ENCODE measurements at regions not wholly inside any gene's neighbourhood (a gene's known extent, or its start where the extent isn't known, plus 50 kb on each side); places are given as distances from the start of the nearest gene placed in this dataset.

GRCh38 chr12:63480186-63480585, 188.1 kb downstream of the DPY19L2 start:
- Histone ChIP-seq H3K27me3 (replicated peaks; ENCODE audit: insufficient read depth) (no peaks in the 10 kb centered on the region), H3K9me3 (no peaks in the 10 kb centered on the region), H3K4me1 (replicated peaks) (no peaks in the 10 kb centered on the region), H3K4me3 (no peak overlapping the region), H3K27ac (no peak overlapping the region), H3K36me3 (no peaks in the 10 kb centered on the region)
- DNase-seq (ENCODE audit: low spot score): no peak
- intact Hi-C loops (cut with DNase I): no loop called here
- TF ChIP-seq POLR2A (IDR thresholded peaks at IDR 0.05) (no peak), CTCF (IDR thresholded peaks at IDR 0.05) (no peak), POLR2AphosphoS5 (IDR thresholded peaks at IDR 0.05) (no peak)
- WGBS: 47% methylated on average over 2 of the region's 2 CpGs

DNA sequence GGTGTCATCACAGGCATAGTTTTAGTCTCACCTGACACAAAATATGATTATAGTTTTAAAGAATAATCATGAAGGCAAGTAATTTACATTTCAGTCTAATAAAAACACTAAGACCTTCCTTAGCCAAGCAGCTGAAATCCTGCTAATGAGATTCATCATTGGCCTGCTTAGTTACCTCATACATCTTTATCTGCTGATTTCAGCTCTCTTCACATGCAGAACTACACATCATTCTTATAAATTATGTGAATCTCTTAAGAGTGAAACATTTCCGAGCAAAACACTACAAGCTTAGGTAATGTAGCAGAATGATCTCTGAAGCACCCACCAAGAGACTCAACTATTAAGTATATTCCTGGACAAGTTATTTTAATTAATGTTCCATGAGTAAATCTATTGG, 198.1 kb downstream of the DPY19L2 start:
- TF ChIP-seq POLR2A (IDR thresholded peaks at IDR 0.05): no peak
- no peak for TF ChIP-seq CTCF (IDR thresholded peaks at IDR 0.05)
- TF ChIP-seq POLR2AphosphoS5 (IDR thresholded peaks at IDR 0.05): no peak
- H3K36me3 ChIP-seq: no peaks in the 10 kb centered on the region
- no peak overlapping the region for H3K27ac ChIP-seq
- intact Hi-C loops (cut with DNase I): no loop called here
- 97% methylated on average over 1 of the region's 1 CpG for WGBS
- DNase-seq (ENCODE audit: low spot score): no peak
- no peaks in the 10 kb centered on the region for H3K4me1 ChIP-seq (replicated peaks)
- H3K27me3 ChIP-seq (replicated peaks; ENCODE audit: insufficient read depth): no peaks in the 10 kb centered on the region
- no peaks in the 10 kb centered on the region for H3K9me3 ChIP-seq
- no peak overlapping the region for H3K4me3 ChIP-seq

DNA sequence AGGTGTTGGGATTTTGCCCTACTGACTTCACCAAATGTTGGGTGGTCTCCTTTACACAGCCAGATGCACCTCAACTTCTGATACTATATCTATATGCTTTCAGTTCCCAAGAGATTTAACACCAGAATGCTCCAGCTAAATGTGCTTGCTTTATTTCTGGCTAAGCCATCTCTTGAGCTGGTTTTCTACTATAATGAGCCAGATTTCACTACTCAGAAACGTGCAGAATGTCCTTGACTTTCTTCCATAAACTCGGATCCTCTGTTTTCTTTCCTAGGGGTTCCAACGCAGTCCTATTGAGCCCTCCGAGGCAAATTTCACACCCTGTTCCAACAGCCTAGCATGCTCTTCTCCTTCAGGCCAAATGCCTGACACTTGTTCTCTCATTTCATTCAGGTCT, 200.3 kb downstream of the DPY19L2 start:
- H3K9me3 ChIP-seq: no peaks in the 10 kb centered on the region
- TF ChIP-seq POLR2A (IDR thresholded peaks at IDR 0.05): no peak
- no peak for TF ChIP-seq POLR2AphosphoS5 (IDR thresholded peaks at IDR 0.05)
- no peak for TF ChIP-seq CTCF (IDR thresholded peaks at IDR 0.05)
- intact Hi-C loops (cut with DNase I): no loop called here
- H3K27ac ChIP-seq: no peak overlapping the region
- no peak for DNase-seq (ENCODE audit: low spot score)
- 55% methylated on average over 4 of the region's 4 CpGs for WGBS
- no peak overlapping the region for H3K4me3 ChIP-seq
- H3K4me1 ChIP-seq (replicated peaks): no peaks in the 10 kb centered on the region
- H3K27me3 ChIP-seq (replicated peaks; ENCODE audit: insufficient read depth): no peaks in the 10 kb centered on the region
- H3K36me3 ChIP-seq: no peaks in the 10 kb centered on the region

- no peak for DNase-seq (ENCODE audit: low spot score)
- no peak for TF ChIP-seq POLR2A (IDR thresholded peaks at IDR 0.05)
- TF ChIP-seq POLR2AphosphoS5 (IDR thresholded peaks at IDR 0.05): no peak
- no peak for TF ChIP-seq CTCF (IDR thresholded peaks at IDR 0.05)
Observed at GRCh38 chr12:63457857-63458256, 210.4 kb downstream of the DPY19L2 start.

GRCh38 chr12:63457428-63457827, 210.9 kb downstream of the DPY19L2 start:
- Histone ChIP-seq H3K4me3 (no peak overlapping the region), H3K36me3 (no peaks in the 10 kb centered on the region), H3K27me3 (replicated peaks; ENCODE audit: insufficient read depth) (no peaks in the 10 kb centered on the region), H3K4me1 (replicated peaks) (no peaks in the 10 kb centered on the region), H3K27ac (peak overlapping the region in 1 of 2 donors; percentile 26), H3K9me3 (no peaks in the 10 kb centered on the region)
- intact Hi-C loops (cut with DNase I): no loop called here
- DNase-seq (ENCODE audit: low spot score): no peak
- no peak for TF ChIP-seq CTCF (IDR thresholded peaks at IDR 0.05)
- TF ChIP-seq POLR2AphosphoS5 (IDR thresholded peaks at IDR 0.05): no peak
- TF ChIP-seq POLR2A (IDR thresholded peaks at IDR 0.05): no peak

More at GRCh38 chr12:63457857-63458256, 210.4 kb downstream of the DPY19L2 start:
- H3K4me3 ChIP-seq: no peak overlapping the region
- no peaks in the 10 kb centered on the region for H3K4me1 ChIP-seq (replicated peaks)
- WGBS: 21% methylated on average over 1 of the region's 1 CpG
- H3K27ac ChIP-seq: peak overlapping the region in 1 of 2 donors; percentile 26
- H3K9me3 ChIP-seq: no peaks in the 10 kb centered on the region
- intact Hi-C loops (cut with DNase I): no loop called here
- no peaks in the 10 kb centered on the region for H3K27me3 ChIP-seq (replicated peaks; ENCODE audit: insufficient read depth)
- no peaks in the 10 kb centered on the region for H3K36me3 ChIP-seq

Data from prostate gland (tissue), 2 donors.